ENCODE measurements at regions not wholly inside any gene's neighbourhood (a gene's known extent, or its start where the extent isn't known, plus 50 kb on each side); places are given as distances from the start of the nearest gene placed in this dataset.
A peak's percentile ranks its signal among the peaks of the same experiment; 100 is the strongest.
"Not testable (repeated sequence)": the region's sequence is repeated elsewhere in the genome, so short reads cannot be mapped to it uniquely, and the experiment has no call there.

DNA sequence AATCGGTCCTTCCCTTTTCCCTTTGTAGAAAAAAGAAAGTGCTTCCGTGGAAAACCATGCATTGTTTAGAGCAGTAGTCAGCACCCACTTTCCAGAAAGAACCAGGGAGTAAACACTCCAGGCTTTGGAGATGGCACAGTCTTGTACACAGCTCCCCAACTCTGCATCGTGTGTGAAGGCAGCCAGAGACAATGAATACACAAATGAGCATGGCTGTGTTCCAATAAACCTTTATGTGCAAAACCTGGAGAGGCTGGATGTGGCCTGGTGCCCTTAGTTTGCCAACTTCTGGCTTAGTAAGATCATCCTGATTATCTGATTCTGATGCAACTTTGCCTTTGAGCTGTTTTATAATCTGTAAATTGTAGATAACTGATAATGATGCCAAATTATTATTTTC lies 463.4 kb upstream of the TMEM132C start:
- in situ Hi-C loops (cut with HindIII; ENCODE audit: low sequenced_read_pairs) = no loop called here
- peak; percentile 79 for DNase-seq (ENCODE audit: low spot score)

- in situ Hi-C loops (cut with HindIII; ENCODE audit: low sequenced_read_pairs) = no loop called here
- DNase-seq (ENCODE audit: low spot score) = peak; percentile 29
Measured at GRCh38 chr12:127809275-127809674, 457.7 kb upstream of the TMEM132C start.

DNA sequence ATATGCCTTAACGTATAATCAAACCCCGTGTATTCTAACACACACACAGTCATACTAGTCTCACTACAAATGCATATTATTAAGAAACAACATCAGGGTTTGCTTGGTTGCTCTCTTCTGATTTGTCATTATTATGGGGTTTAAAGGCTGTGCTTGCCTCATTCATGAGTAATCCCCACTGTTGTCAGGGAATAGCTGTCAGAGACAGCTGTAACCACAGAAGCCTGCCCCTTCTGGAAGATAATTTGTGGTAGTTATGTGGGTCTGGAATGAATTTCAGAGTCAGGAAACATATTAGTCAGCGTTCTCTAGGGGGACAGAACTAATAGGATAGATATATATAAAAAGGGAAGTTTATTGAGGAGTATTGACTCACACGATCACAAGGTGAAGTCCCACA lies 456.9 kb upstream of the TMEM132C start:
- in situ Hi-C loops (cut with HindIII; ENCODE audit: low sequenced_read_pairs) = no loop called here
- no peak for DNase-seq (ENCODE audit: low spot score)

- DNase-seq (ENCODE audit: low spot score); in situ Hi-C loops (cut with HindIII; ENCODE audit: low sequenced_read_pairs): not testable (repeated sequence)
Measured at GRCh38 chr12:127810459-127810858, 456.5 kb upstream of the TMEM132C start.

DNA sequence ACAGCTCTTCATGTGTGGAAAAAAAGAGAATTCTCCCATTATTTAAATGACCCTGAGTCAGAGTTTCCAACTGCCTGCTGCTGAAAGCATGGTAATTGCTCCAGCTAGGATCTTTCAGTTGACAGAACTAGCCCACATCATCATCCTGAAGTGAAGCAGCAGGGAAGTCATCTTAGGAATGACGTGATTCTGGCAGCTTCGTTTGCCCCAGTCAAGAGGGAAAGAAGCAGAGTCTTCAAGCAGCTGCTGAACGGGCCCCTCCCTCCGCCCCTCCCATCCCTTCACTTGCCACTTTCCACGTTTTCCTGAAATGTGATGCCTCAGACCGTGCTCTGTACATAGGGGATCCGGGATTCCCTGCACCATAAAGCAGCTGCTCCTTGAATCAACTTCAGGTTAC lies 455.0 kb upstream of the TMEM132C start:
- DNase-seq (ENCODE audit: low spot score) = no peak
- in situ Hi-C loops (cut with HindIII; ENCODE audit: low sequenced_read_pairs) = no loop called here

DNA sequence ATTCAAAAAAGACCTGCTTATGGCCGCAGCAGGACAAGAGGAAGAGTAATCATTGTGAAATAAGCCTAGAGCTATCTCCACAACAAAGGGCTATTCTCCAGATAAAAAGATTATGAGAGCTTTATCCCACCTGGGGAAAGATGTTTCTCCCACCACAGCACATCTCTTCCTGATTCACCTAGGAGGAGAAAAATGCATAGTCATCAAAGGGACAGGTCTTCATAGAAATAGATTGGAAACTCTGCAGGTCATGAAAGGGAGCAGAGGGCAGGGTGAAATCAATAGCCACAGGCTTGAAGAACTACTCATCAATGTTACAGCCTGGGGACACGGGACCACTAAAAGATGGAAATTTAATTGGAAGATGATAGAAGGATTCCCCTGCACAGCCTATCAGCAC lies 453.8 kb upstream of the TMEM132C start:
- in situ Hi-C loops (cut with HindIII; ENCODE audit: low sequenced_read_pairs) = no loop called here
- no peak for DNase-seq (ENCODE audit: low spot score)

DNA sequence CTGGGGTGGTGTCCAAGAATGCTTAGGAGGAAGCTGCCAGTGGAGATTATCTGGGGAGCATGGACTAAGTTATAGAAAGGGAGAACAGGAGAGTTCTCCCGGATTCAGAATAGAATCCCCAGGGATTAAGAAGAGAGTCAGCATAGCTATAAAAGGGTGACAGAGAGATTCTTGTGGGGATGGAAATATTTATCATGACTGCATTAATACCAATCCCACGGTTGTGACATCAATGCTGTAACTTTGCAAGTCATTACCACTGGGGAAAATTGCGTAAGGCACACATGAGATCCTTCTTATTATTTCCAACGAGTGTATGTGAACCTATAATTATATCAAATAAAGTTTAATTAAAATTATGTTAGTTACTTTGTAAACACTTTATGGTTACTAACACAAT lies 447.9 kb upstream of the TMEM132C start:
- in situ Hi-C loops (cut with HindIII; ENCODE audit: low sequenced_read_pairs) = no loop called here

GRCh38 chr12:127820271-127820670 lies 446.7 kb upstream of the TMEM132C start:
- no peak for DNase-seq (ENCODE audit: low spot score)
- in situ Hi-C loops (cut with HindIII; ENCODE audit: low sequenced_read_pairs) = no loop called here

More for the DNA sequence above, 447.9 kb upstream of the TMEM132C start:
- DNase-seq (ENCODE audit: low spot score) = no peak

- DNase-seq (ENCODE audit: low spot score) = no peak
- in situ Hi-C loops (cut with HindIII; ENCODE audit: low sequenced_read_pairs) = no loop called here
Measured at GRCh38 chr12:127820846-127821245, 446.1 kb upstream of the TMEM132C start.

DNA sequence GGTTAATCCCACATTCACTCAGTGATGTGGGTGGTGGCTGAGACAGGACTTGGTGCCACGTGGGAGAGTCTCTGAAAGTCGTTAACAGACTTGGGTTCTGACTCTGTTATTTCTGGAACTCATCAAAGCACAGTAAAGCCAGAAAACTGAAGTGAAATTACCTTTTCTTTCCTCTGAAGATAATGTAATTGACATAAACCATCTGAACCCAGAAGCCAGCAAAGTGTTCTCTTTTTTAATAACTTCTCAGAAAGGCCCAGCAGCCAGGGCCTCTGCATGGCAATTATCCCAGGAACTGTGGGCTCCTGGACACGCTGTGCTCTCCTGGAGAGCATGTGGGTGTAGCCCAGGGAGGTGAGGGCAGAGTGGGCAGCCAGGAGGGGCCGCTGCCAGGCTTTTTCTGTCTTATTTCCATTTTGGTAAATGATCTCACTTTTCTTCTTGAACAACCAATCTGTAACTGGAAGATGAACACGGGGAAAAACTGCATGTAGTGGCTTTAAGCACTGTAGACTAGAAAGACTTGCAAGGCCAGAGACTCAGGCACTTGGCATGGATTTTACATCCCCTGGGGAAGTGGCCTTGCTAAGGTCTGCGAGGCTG lies 444.1 kb upstream of the TMEM132C start:
- in situ Hi-C loops (cut with HindIII; ENCODE audit: low sequenced_read_pairs) = no loop called here
- DNase-seq (ENCODE audit: low spot score) = peak; percentile 37

DNA sequence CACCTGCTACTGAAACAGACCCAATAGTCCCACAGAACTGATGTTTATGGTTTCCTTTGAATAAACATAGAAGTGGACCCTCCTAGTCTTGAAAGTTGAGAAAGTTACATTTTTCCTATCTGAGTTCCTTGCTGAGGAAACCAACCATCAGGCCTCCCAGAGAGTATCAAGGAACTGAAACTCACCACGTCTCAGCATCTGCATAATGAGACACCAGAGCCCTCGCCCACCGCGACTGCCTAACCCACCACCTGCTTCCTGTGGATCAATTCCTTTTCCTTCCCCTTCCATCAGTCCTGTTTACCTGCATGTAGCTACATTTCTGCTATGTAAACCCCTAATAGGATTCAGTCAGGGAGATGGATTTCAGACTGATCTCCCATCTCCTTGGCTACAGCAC lies 443.2 kb upstream of the TMEM132C start:
- DNase-seq (ENCODE audit: low spot score) = no peak
- in situ Hi-C loops (cut with HindIII; ENCODE audit: low sequenced_read_pairs) = no loop called here

GRCh38 chr12:127829281-127830064 lies 437.5 kb upstream of the TMEM132C start:
- in situ Hi-C loops (cut with HindIII; ENCODE audit: low sequenced_read_pairs) = no loop called here
- no peak for DNase-seq (ENCODE audit: low spot score)

DNA sequence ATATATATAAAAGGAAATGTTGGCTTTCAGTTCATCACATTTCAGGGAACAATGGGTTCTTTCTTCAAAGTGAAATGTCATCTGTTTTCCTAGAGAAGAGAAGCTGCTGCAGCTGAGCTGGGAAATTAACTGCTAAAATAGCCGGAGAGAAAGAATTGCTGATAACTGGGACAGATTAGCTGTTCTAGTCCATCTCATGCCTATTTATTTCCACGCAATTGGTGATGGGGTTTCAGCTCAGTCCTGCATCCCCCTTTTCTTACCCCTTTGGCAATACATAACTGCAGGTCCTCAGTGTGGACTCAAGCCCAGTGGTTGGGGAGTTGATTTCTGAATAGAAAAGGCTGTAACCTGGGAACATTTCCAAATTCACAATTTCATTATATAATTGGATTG lies 436.9 kb upstream of the TMEM132C start:
- in situ Hi-C loops (cut with HindIII; ENCODE audit: low sequenced_read_pairs) = no loop called here
- peak; percentile 60 for DNase-seq (ENCODE audit: low spot score)

GRCh38 chr12:127830730-127831129 lies 436.2 kb upstream of the TMEM132C start:
- DNase-seq (ENCODE audit: low spot score) = no peak
- in situ Hi-C loops (cut with HindIII; ENCODE audit: low sequenced_read_pairs) = no loop called here

DNA sequence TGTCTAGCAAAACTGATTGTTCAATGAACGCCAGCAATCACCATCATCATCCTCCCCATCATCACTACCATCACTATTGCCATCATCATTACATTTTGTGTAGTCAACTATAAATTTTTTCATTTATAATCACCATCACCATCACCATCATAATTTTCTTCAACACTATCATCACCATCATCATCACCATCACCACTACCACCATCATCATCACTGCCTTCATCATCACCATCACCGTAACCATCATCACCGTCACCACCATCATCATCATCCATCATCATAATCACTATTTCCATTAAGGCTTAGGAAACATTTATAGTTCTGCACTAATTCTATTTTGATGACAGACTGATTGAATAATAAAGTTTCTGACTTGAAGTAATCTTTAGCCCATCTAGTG lies 434.8 kb upstream of the TMEM132C start:
- DNase-seq (ENCODE audit: low spot score) = no peak
- in situ Hi-C loops (cut with HindIII; ENCODE audit: low sequenced_read_pairs) = no loop called here

DNA sequence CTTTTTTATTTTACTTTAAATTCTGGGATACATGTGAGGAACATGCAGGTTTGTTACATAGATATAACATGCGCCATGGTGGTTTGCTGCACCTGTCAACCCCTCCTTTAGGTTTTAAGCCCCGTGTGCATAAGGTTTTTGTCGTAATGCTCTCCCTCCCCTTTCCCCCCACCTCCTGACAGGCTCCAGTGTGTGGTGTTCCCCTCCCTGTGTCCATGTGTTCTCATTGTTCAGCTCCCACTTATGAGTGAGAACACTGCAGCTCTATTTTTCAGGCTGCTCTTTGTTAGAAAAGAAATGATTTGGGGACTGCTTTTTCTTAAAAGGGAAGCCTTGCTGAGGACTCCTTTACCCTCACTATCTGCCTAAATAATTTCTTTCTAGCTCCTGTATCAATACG lies 430.2 kb upstream of the TMEM132C start:
- DNase-seq (ENCODE audit: low spot score); in situ Hi-C loops (cut with HindIII; ENCODE audit: low sequenced_read_pairs): not testable (repeated sequence)

GRCh38 chr12:127857661-127858060 lies 409.3 kb upstream of the TMEM132C start:
- in situ Hi-C loops (cut with HindIII; ENCODE audit: low sequenced_read_pairs) = no loop called here
- DNase-seq (ENCODE audit: low spot score) = no peak

- in situ Hi-C loops (cut with HindIII; ENCODE audit: low sequenced_read_pairs) = no loop called here
- no peak for DNase-seq (ENCODE audit: low spot score)
Measured at GRCh38 chr12:127860536-127860935, 406.4 kb upstream of the TMEM132C start.

GRCh38 chr12:127861406-127861805 lies 405.6 kb upstream of the TMEM132C start:
- in situ Hi-C loops (cut with HindIII; ENCODE audit: low sequenced_read_pairs) = no loop called here
- DNase-seq (ENCODE audit: low spot score) = no peak

DNA sequence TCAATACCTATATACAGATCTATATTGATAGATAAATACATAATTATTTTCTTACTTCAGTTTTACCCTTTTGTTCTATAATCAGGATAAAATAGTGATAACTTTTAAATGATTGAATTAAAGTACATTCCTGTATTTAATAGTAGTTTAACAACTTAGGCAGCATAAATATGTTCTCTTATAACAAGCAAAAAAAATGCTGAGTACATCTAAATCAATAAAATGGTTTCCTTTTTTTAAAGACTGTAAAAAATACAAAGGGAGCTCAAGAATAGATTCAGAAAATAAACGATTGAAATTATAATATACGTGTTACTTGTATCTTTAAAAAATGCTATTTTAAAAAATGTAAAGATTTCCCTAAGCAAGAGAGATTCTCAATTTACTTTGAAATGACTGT lies 393.7 kb upstream of the TMEM132C start:
- in situ Hi-C loops (cut with HindIII; ENCODE audit: low sequenced_read_pairs) = no loop called here
- DNase-seq (ENCODE audit: low spot score) = no peak

Measured in G401 (cell line).